ENCODE measurements at regions not wholly inside any gene's neighbourhood (a gene's known extent, or its start where the extent isn't known, plus 50 kb on each side); places are given as distances from the start of the nearest gene placed in this dataset.

DNA sequence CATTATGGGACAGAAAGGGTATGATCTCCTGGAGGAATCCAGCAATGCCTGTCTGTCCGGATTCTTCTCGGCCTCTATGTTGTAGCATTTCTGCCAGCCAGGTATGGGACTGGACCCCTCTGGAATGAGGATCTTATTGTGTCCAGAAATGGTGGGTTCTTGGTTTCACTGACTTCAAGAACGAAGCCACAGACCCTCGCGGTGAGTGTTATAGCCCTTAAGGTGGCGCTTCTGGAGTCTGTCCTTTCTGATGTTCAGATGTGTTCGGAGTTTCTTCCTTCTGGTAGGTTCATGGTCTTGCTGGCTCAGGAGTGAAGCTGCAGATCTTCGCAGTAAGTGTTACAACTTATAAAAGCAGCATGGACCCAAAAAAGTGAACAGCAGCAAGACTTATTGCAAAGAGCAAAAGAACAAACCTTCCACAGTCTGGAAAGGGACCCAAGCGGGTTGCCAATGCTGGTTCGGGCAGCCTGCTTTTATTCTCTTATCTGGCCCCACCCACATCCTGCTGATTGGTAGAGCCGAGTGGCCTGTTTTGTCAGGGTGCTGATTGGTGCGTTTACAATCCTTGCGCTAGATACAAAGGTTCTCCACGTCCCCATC lies 62.3 kb upstream of the IER3 start:
- no peak for DNase-seq

DNA sequence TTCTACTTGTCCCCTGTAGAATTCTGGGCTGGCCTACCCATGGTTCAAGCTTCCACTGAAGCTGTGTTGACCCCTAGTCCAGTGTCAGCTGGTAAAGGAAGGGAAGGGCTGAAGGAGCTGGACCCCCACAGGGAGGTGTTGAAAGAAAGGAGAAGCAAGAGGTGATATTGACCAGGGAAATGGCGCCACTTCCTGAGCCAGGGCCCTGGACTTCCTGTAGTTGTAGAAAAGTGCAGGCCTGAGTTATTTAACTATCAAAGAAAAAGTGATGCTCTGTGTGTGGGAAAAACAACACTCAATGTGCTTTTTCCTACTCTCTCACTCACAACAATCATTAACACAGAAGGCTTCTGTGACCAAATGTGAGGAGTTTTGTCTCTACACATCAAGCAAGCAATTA lies 60.0 kb upstream of the IER3 start:
- no peak for DNase-seq

DNA sequence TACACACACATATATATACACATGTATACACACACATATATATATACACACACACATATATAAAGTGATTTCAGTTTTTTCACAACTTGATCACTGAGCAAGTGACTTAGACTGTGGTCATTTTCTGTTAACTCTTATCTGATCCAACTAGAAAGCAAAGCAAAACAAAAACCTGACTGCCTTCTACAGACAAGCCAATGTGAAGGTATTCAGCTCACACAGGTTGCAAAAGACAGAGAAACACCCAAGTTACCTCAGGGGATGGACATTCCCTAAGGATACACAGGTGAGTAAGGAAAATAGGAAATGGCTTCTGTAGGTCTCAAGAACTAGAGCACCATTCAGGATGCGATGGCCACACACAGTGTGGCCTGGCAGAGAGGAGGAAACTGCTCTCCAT lies 58.4 kb upstream of the IER3 start:
- no peak for DNase-seq

DNA sequence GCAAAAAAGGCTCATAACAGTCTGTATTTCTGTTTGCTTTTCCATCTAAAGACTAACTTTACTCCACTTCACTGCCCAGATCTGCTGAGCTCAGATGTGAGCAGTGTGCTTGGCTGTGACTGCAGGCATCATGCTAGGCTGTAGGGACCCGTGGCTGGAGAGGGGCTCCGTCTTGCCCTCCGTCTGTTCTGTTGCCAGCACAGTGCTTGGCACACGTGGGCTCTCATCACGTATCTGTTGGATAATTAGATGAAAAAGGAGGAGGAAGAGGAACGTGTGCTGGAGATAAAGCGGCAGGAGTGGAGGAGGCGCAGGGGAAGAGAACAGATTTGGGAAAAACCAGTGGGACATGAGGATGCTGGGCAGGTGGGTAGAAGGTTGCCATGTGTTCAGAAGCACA lies 57.6 kb upstream of the IER3 start:
- no peak for DNase-seq

DNA sequence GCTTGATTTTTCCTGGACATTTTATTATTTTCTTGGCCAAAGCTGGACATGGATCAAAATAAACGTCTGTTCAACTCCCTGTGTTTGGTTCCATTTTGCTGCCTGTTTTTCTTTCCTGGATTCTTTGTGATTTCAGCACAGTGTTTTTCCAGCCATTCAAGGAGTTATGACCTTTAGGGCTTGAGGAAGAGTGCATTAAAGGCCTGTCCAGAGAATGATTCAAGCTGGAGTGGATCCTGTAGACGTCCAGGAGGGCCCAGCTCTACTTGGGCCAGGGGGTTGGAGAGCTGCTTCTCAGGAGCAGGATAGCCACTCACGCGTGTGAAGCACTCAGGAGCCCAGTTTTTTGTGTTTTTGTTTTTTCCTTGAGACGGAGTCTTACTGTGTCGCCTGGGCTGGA lies 56.5 kb upstream of the IER3 start:
- no peak for DNase-seq

DNA sequence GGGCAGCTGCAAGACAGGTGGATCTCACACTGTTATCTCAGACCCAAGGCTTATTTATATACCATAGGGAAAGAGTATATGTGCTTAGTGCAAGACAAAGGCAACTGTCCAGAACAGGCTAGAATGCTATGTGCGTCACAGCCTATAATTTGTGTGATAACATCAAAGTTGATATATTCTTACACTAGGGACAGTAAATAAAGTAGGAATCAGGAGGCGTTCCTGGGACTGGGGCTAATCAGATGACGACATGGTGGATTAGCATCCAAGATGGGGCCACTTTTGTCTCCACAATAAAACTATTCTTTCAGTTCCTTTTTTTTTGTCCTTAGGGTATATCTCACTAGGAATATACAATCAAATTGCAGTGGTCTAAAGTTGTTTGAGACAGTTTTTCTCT lies 54.9 kb upstream of the IER3 start:
- DNase-seq = no peak

DNA sequence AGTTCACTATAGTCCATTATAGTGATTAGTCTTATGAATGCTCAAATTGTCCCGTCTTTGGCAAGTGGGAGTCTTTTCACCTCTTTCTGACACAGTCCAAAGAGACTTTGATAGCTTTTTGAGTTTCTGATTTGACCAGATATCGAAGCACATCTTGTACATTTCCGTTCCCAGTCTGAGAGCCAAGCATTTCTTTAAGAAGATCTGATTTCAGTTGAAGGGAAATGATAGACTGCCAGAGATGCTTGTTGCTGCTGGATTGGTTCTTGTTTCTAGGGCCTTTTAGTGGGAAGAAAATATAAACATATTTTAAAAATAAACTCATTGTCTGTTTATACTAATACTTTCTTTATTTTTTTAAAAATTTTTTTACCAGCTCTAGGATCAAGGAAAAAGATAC lies 54.1 kb upstream of the IER3 start:
- DNase-seq = no peak

DNA sequence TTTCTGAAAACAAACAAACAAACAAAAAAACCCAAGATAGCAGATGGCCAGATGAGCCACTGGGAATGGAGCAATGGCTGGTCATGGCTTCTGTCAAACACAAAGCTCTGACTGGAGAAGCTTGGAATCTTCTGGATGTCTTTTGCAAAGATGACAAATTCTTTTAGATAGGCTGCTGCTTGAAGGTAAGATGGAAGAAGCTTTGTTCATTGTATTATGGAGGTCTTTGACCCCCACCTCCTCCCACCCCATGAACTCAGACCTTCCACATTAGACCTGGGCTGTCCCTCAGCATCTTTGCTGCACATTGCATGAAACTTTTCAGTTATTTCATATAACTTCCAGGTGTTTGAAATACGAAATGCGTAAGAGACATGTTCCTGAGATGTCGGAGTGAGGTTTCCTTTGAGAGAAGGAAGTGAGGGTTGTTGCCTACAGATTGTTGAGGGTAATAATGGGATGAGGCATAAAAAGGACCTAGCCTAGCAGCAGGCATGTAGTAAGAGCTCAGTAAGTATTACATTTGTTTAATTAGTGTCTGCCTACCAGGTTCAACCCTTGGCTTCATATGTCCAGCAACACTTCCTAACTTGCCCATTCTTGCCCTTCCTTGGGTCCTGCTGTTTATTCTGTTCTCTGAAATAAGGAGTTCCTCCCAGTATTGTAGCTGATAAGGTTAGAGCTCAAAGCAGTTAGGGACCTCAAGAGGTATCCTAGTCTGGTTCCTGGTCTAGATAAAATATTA lies 51.4 kb upstream of the IER3 start:
- DNase-seq = no peak
